H1 (cell line): ENCODE measurements at regions not wholly inside any gene's neighbourhood (a gene's known extent, or its start where the extent isn't known, plus 50 kb on each side); places are given as distances from the start of the nearest gene placed in this dataset.

Experiments
- CHD1 ChIP-seq: IDR thresholded peaks from 2 replicates; pipeline ENCODE4 v1.6.1; 2012; ENCODE audit warnings: low read depth, low read length, improper control_type of control experiment
- CREB1 ChIP-seq: IDR thresholded peaks from 2 replicates; pipeline ENCODE4 v1.6.1; 2012; ENCODE audit warnings: inconsistent platforms
- CTCF ChIP-seq, 3 experiments: IDR thresholded peaks; 1 replicate in 2 of 3; 2 replicates in 1 of 3; pipeline versions ENCODE4 v1.5.1 to v1.6.1; 2011; ENCODE audit warnings: low read length in 3 of 3, mild to moderate bottlenecking in 3 of 3, inconsistent platforms in 2 of 3, low read depth in 1 of 3, moderate library complexity in 1 of 3; ENCODE audit not compliant: insufficient read depth in 1 of 3; ENCODE audit errors: control extremely low read depth in 1 of 3
- EZH2 ChIP-seq: fragments of 200-600 bp; sonication (generic); IDR thresholded peaks from 2 replicates; pipeline ENCODE4 v1.7.1; 2012; ENCODE audit warnings: low read depth, mild to moderate bottlenecking, moderate library complexity, low read length, inconsistent platforms; ENCODE audit not compliant: severe bottlenecking
- NRF1 ChIP-seq: IDR thresholded peaks from 2 replicates; pipeline ENCODE4 v1.6.1; 2011; ENCODE audit warnings: mild to moderate bottlenecking, low read depth, low read length, improper control_type of control experiment
- PHF8 ChIP-seq: fragments of 200-600 bp; sonication (generic); conservative IDR thresholded peaks from 2 replicates; pipeline ENCODE4 v1.7.1; 2012; ENCODE audit warnings: low read depth, mild to moderate bottlenecking, inconsistent platforms, low read length, moderate library complexity
- POLR2A ChIP-seq, 2 experiments: IDR thresholded peaks; 1 replicate in 1 of 2; 2 replicates in 1 of 2; pipeline ENCODE4 v1.6.1; 2011; ENCODE audit warnings: low read depth in 2 of 2, low read length in 2 of 2, mild to moderate bottlenecking in 2 of 2; ENCODE audit errors: control extremely low read depth in 1 of 2
- RFX5 ChIP-seq: IDR thresholded peaks from 2 replicates; pipeline ENCODE4 v1.6.1; 2011; ENCODE audit warnings: low read depth, low read length, improper control_type of control experiment, borderline replicate concordance
- TAF1 ChIP-seq: IDR thresholded peaks from 2 replicates; pipeline ENCODE4 v1.6.1; 2011; ENCODE audit warnings: mild to moderate bottlenecking, low read depth, low read length
- YY1 ChIP-seq: IDR thresholded peaks from 2 replicates; pipeline ENCODE4 v1.6.1; 2011; ENCODE audit warnings: low read depth, mild to moderate bottlenecking, low read length
- TF ChIP-seq, protein P1 (sequence below): IDR thresholded peaks from 2 replicates; pipeline ENCODE4 v1.6.1; 2012; ENCODE audit warnings: low read length, inconsistent platforms

- TF ChIP-seq POLR2A (IDR thresholded peaks at IDR 0.05; ENCODE audit: control extremely low read depth in 1 of 2, low read depth in 2 of 2, low read length in 2 of 2) (no peak), EZH2 (no peak), CTCF (IDR thresholded peaks at IDR 0.05; ENCODE audit: control extremely low read depth in 1 of 3, insufficient read depth in 1 of 3, low read depth in 1 of 3, low read length in 3 of 3) (no peak), PHF8 (no peak), NRF1 (no peak), YY1 (no peak), CHD1 (no peak), TAF1 (no peak), RFX5 (no peak), CREB1 (no peak)
- TF ChIP-seq, protein P1, sequence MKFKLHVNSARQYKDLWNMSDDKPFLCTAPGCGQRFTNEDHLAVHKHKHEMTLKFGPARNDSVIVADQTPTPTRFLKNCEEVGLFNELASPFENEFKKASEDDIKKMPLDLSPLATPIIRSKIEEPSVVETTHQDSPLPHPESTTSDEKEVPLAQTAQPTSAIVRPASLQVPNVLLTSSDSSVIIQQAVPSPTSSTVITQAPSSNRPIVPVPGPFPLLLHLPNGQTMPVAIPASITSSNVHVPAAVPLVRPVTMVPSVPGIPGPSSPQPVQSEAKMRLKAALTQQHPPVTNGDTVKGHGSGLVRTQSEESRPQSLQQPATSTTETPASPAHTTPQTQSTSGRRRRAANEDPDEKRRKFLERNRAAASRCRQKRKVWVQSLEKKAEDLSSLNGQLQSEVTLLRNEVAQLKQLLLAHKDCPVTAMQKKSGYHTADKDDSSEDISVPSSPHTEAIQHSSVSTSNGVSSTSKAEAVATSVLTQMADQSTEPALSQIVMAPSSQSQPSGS: no peak
Measured at GRCh38 chr14:26332966-26333365, 264.9 kb downstream of the NOVA1 start.
